ENCODE measurements at regions not wholly inside any gene's neighbourhood (a gene's known extent, or its start where the extent isn't known, plus 50 kb on each side); places are given as distances from the start of the nearest gene placed in this dataset.

GRCh38 chr10:105965141-105965540 lies 1199.4 kb downstream of the SORCS1 start:
- no peak for TF ChIP-seq CTCF (IDR thresholded peaks at IDR 0.05; ENCODE audit: low read depth, low read length, poor library complexity, severe bottlenecking)
- TF ChIP-seq EZH2phosphoT487 (IDR thresholded peaks at IDR 0.05; ENCODE audit: borderline replicate concordance, low read length), result no peak
